22Rv1 (cell line): ENCODE measurements at regions not wholly inside any gene's neighbourhood (a gene's known extent, or its start where the extent isn't known, plus 50 kb on each side); places are given as distances from the start of the nearest gene placed in this dataset.
"Not testable (repeated sequence)": the region's sequence is repeated elsewhere in the genome, so short reads cannot be mapped to it uniquely, and the experiment has no call there.

Experiments used
- ZFX ChIP-seq: fragments of 450-650 bp; IDR thresholded peaks from 2 replicates; pipeline ENCODE4 v1.6.1; 2017; ENCODE audit warnings: antibody characterized with exemption, borderline replicate concordance
- TF ChIP-seq, protein P1 (sequence below): fragments of 450-650 bp; IDR thresholded peaks from 2 replicates; pipeline ENCODE4 v1.5.1; 2017; ENCODE audit warnings: mild to moderate bottlenecking

GRCh38 chr7:65770473-65771225 lies 102.2 kb upstream of the VKORC1L1 start:
- TF ChIP-seq, protein P1, sequence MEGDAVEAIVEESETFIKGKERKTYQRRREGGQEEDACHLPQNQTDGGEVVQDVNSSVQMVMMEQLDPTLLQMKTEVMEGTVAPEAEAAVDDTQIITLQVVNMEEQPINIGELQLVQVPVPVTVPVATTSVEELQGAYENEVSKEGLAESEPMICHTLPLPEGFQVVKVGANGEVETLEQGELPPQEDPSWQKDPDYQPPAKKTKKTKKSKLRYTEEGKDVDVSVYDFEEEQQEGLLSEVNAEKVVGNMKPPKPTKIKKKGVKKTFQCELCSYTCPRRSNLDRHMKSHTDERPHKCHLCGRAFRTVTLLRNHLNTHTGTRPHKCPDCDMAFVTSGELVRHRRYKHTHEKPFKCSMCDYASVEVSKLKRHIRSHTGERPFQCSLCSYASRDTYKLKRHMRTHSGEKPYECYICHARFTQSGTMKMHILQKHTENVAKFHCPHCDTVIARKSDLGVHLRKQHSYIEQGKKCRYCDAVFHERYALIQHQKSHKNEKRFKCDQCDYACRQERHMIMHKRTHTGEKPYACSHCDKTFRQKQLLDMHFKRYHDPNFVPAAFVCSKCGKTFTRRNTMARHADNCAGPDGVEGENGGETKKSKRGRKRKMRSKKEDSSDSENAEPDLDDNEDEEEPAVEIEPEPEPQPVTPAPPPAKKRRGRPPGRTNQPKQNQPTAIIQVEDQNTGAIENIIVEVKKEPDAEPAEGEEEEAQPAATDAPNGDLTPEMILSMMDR = not testable (repeated sequence)
- TF ChIP-seq ZFX = not testable (repeated sequence)
